ENCODE measurements at regions not wholly inside any gene's neighbourhood (a gene's known extent, or its start where the extent isn't known, plus 50 kb on each side); places are given as distances from the start of the nearest gene placed in this dataset.
A peak's percentile ranks its signal among the peaks of the same experiment; 100 is the strongest.

- no peak for DNase-seq (ENCODE audit: low read depth, low spot score)
- in situ Hi-C loops (cut with HindIII; ENCODE audit: low sequenced_read_pairs): no loop called here
- H3K4me3 ChIP-seq (ENCODE audit: low read depth, low read length): no peak overlapping the region
- no peak for TF ChIP-seq CTCF (IDR thresholded peaks at IDR 0.05; ENCODE audit: low read depth, low read length)
Measured at GRCh38 chr6:92371211-92372208, 1047.8 kb downstream of the EPHA7 start.

GRCh38 chr6:92369309-92369708, 1050.0 kb downstream of the EPHA7 start:
- H3K4me3 ChIP-seq (ENCODE audit: low read depth, low read length): no peak overlapping the region
- TF ChIP-seq CTCF (IDR thresholded peaks at IDR 0.05; ENCODE audit: low read depth, low read length): no peak
- in situ Hi-C loops (cut with HindIII; ENCODE audit: low sequenced_read_pairs): no loop called here
- DNase-seq (ENCODE audit: low read depth, low spot score): no peak

- H3K4me3 ChIP-seq (ENCODE audit: low read depth, low read length): no peak overlapping the region
- no peak for TF ChIP-seq CTCF (IDR thresholded peaks at IDR 0.05; ENCODE audit: low read depth, low read length)
- in situ Hi-C loops (cut with HindIII; ENCODE audit: low sequenced_read_pairs): no loop called here
- DNase-seq (ENCODE audit: low read depth, low spot score): peak; percentile 7
Measured at GRCh38 chr6:92364948-92365541, 1054.3 kb downstream of the EPHA7 start.

GRCh38 chr6:92363111-92363510, 1056.2 kb downstream of the EPHA7 start:
- DNase-seq (ENCODE audit: low read depth, low spot score): no peak
- no peak overlapping the region for H3K4me3 ChIP-seq (ENCODE audit: low read depth, low read length)
- in situ Hi-C loops (cut with HindIII; ENCODE audit: low sequenced_read_pairs): no loop called here
- TF ChIP-seq CTCF (IDR thresholded peaks at IDR 0.05; ENCODE audit: low read depth, low read length): no peak

GRCh38 chr6:92362404-92362803, 1057.0 kb downstream of the EPHA7 start:
- in situ Hi-C loops (cut with HindIII; ENCODE audit: low sequenced_read_pairs): no loop called here

GRCh38 chr6:92361990-92362389, 1057.4 kb downstream of the EPHA7 start:
- no peak overlapping the region for H3K4me3 ChIP-seq (ENCODE audit: low read depth, low read length)
- in situ Hi-C loops (cut with HindIII; ENCODE audit: low sequenced_read_pairs): no loop called here
- DNase-seq (ENCODE audit: low read depth, low spot score): no peak
- TF ChIP-seq CTCF (IDR thresholded peaks at IDR 0.05; ENCODE audit: low read depth, low read length): no peak

More at GRCh38 chr6:92362404-92362803, 1057.0 kb downstream of the EPHA7 start:
- TF ChIP-seq CTCF (IDR thresholded peaks at IDR 0.05; ENCODE audit: low read depth, low read length): no peak
- no peak overlapping the region for H3K4me3 ChIP-seq (ENCODE audit: low read depth, low read length)
- DNase-seq (ENCODE audit: low read depth, low spot score): no peak

Data from astrocyte of the spinal cord (primary cell).